ENCODE measurements at regions not wholly inside any gene's neighbourhood (a gene's known extent, or its start where the extent isn't known, plus 50 kb on each side); places are given as distances from the start of the nearest gene placed in this dataset.

GRCh38 chr9:74275872-74276508 lies 221.1 kb upstream of the RORB start:
- Histone ChIP-seq H3K4me2 (ENCODE audit: insufficient read depth, low read length) (no peak overlapping the region), H3K4me3 (replicated peaks in 1 of 3; ENCODE audit: insufficient read depth in 1 of 3, low read depth in 1 of 3, low read length in 3 of 3) (no peak overlapping the region), H3K79me2 (ENCODE audit: control insufficient read depth, insufficient read depth, low read length) (no peaks in the 10 kb centered on the region), H3K36me3 (ENCODE audit: control insufficient read depth in 2 of 2, extremely low read depth in 1 of 2, insufficient read depth in 2 of 2, low read length in 2 of 2) (no peaks in the 10 kb centered on the region), H3K9me1 (replicated peaks; ENCODE audit: control insufficient read depth, extremely low read depth, insufficient read depth, low read length) (no peaks in the 10 kb centered on the region), H3K9me3 (replicated peaks; ENCODE audit: control insufficient read depth, insufficient read depth, low read length) (no peaks in the 10 kb centered on the region), H3K27me3 (ENCODE audit: control insufficient read depth in 2 of 2, insufficient read depth in 2 of 2, low read length in 2 of 2) (no peaks in the 10 kb centered on the region), H2AFZ (ENCODE audit: low read depth, low read length) (no peak overlapping the region), H4K20me1 (replicated peaks; ENCODE audit: control insufficient read depth, extremely low read depth, insufficient read depth, low read length) (no peaks in the 10 kb centered on the region), H3K9ac (replicated peaks; ENCODE audit: extremely low read depth, insufficient read depth, low read length) (no peak overlapping the region), H3K27ac (ENCODE audit: insufficient read depth, low read depth, low read length) (no peak overlapping the region), H3K4me1 (ENCODE audit: control insufficient read depth, extremely low read depth, insufficient read depth, low read length) (no peaks in the 10 kb centered on the region)
- no TSS peak for BruUV-seq (replicated peaks)
- POLR2A ChIA-PET: no interaction called here
- CTCF ChIA-PET: no interaction called here
- intact Hi-C loops (cut with micrococcal nuclease): no loop called here
- FAIRE-seq (no peak), DNase-seq (ENCODE audit: low read depth, low spot score) (no peak)
- dilution Hi-C loops (cut with MboI; ENCODE audit: extremely low pct_ligation_motif_present, low sequenced_read_pairs): no loop called here
- TF ChIP-seq MYC (IDR thresholded peaks at IDR 0.05; ENCODE audit: low read depth, low read length): no peak
- TF ChIP-seq POLR2A (IDR thresholded peaks at IDR 0.05; ENCODE audit: low read depth, low read length): no peak
- TF ChIP-seq FOS (IDR thresholded peaks at IDR 0.05; ENCODE audit: borderline replicate concordance, insufficient read depth, low read length): no peak
- TF ChIP-seq JUN (IDR thresholded peaks at IDR 0.05; ENCODE audit: borderline replicate concordance, insufficient read depth, insufficient read length, low read depth): no peak
- no peak for TF ChIP-seq EZH2 (IDR thresholded peaks at IDR 0.05; ENCODE audit: borderline replicate concordance, low read depth, low read length, severe bottlenecking)
- no peak for TF ChIP-seq CTCF (IDR thresholded peaks at IDR 0.05; ENCODE audit: extremely low read depth in 1 of 2, insufficient read depth in 1 of 2, low read depth in 1 of 2, low read length in 2 of 2)
- TF ChIP-seq, protein P1, sequence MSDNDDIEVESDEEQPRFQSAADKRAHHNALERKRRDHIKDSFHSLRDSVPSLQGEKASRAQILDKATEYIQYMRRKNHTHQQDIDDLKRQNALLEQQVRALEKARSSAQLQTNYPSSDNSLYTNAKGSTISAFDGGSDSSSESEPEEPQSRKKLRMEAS (IDR thresholded peaks at IDR 0.05; ENCODE audit: insufficient read depth, insufficient read length): no peak
- no peak for TF ChIP-seq POLR2AphosphoS5 (IDR thresholded peaks at IDR 0.05; ENCODE audit: insufficient read depth, low read depth, low read length)
- no peak for TF ChIP-seq GATA2 (IDR thresholded peaks at IDR 0.05; ENCODE audit: insufficient read depth, insufficient read length, low read depth, low read length)

All from endothelial cell of umbilical vein (primary cell).